ENCODE measurements at regions not wholly inside any gene's neighbourhood (a gene's known extent, or its start where the extent isn't known, plus 50 kb on each side); places are given as distances from the start of the nearest gene placed in this dataset.

GRCh38 chr9:13970426-13970825 lies 343.5 kb downstream of the NFIB start:
- 72% methylated on average over 3 of the region's 3 CpGs for WGBS (ENCODE audit: insufficient coverage)
- no peaks in the 10 kb centered on the region for H3K9me3 ChIP-seq (ENCODE audit: control extremely low read depth in 1 of 3, control insufficient read depth in 2 of 3, insufficient read depth in 1 of 3, low read length in 2 of 3)
- peaks cover 4% of the 10 kb centered on the region for H3K9me3 Mint-ChIP-seq (ENCODE audit: insufficient read depth)
- H2AFZ ChIP-seq (ENCODE audit: insufficient read depth, low read depth, low read length, poor library complexity, severe bottlenecking): no peak overlapping the region
- no peaks in the 10 kb centered on the region for H3K4me1 ChIP-seq (ENCODE audit: control insufficient read depth in 2 of 2, insufficient read depth in 2 of 2, low read length in 2 of 2)
- no peak overlapping the region for H3K9ac ChIP-seq (ENCODE audit: low read length)
- POLR2A ChIA-PET: no interaction called here
- no peak for ATAC-seq (ENCODE audit: low read depth)
- no peak overlapping the region for H3K4me3 Mint-ChIP-seq
- H3K4me1 Mint-ChIP-seq: no peaks in the 10 kb centered on the region
- CTCF ChIA-PET: no interaction called here
- H4K20me1 ChIP-seq (ENCODE audit: control insufficient read depth, insufficient read depth, low read length, poor library complexity, severe bottlenecking): no peaks in the 10 kb centered on the region
- no peak overlapping the region for H3K4me2 ChIP-seq (replicated peaks; ENCODE audit: low read depth, low read length, poor library complexity, severe bottlenecking)
- no peaks in the 10 kb centered on the region for H3K27me3 ChIP-seq (replicated peaks in 1 of 4; ENCODE audit: control extremely low read depth in 1 of 4, control insufficient read depth in 3 of 4, insufficient read depth in 4 of 4, low read length in 3 of 4)
- no peak overlapping the region for H3K4me3 ChIP-seq (ENCODE audit: control extremely low read depth in 1 of 5, extremely low read depth in 1 of 5, insufficient read depth in 1 of 5, low read depth in 2 of 5, low read length in 4 of 5)
- TF ChIP-seq EZH2 (IDR thresholded peaks at IDR 0.05; ENCODE audit: borderline replicate concordance, insufficient read depth, low read depth, low read length, poor library complexity, severe bottlenecking) (no peak), CTCF (IDR thresholded peaks at IDR 0.05) (no peak)
- H3K27ac ChIP-seq (ENCODE audit: low read length in 2 of 2): no peak overlapping the region
- intact Hi-C loops (cut with micrococcal nuclease): no loop called here
- DNase-seq: no peak
- H3K36me3 ChIP-seq (replicated peaks in 1 of 2; ENCODE audit: control extremely low read depth in 1 of 2, control insufficient read depth in 1 of 2, extremely low read depth in 1 of 2, insufficient read depth in 2 of 2, low read length in 1 of 2): no peaks in the 10 kb centered on the region
- no peaks in the 10 kb centered on the region for H3K79me2 ChIP-seq (ENCODE audit: control insufficient read depth, insufficient read depth, low read length)
- no peaks in the 10 kb centered on the region for H3K27me3 Mint-ChIP-seq
- no peak overlapping the region for H3K27ac Mint-ChIP-seq

GRCh38 chr9:13970018-13970417 lies 343.9 kb downstream of the NFIB start:
- no peaks in the 10 kb centered on the region for H3K4me1 Mint-ChIP-seq
- H3K4me3 Mint-ChIP-seq: no peak overlapping the region
- H3K27ac Mint-ChIP-seq: no peak overlapping the region
- ATAC-seq (ENCODE audit: low read depth) (no peak), DNase-seq (no peak)
- H2AFZ ChIP-seq (ENCODE audit: insufficient read depth, low read depth, low read length, poor library complexity, severe bottlenecking): no peak overlapping the region
- no peaks in the 10 kb centered on the region for H3K4me1 ChIP-seq (ENCODE audit: control insufficient read depth in 2 of 2, insufficient read depth in 2 of 2, low read length in 2 of 2)
- H3K27me3 Mint-ChIP-seq: no peaks in the 10 kb centered on the region
- ChIA-PET POLR2A (no interaction called here), CTCF (no interaction called here)
- TF ChIP-seq EZH2 (IDR thresholded peaks at IDR 0.05; ENCODE audit: borderline replicate concordance, insufficient read depth, low read depth, low read length, poor library complexity, severe bottlenecking): no peak
- TF ChIP-seq CTCF (IDR thresholded peaks at IDR 0.05): no peak
- no peak overlapping the region for H3K9ac ChIP-seq (ENCODE audit: low read length)
- H3K4me3 ChIP-seq (ENCODE audit: control extremely low read depth in 1 of 5, extremely low read depth in 1 of 5, insufficient read depth in 1 of 5, low read depth in 2 of 5, low read length in 4 of 5): no peak overlapping the region
- intact Hi-C loops (cut with micrococcal nuclease): no loop called here
- H3K4me2 ChIP-seq (replicated peaks; ENCODE audit: low read depth, low read length, poor library complexity, severe bottlenecking): no peak overlapping the region
- H3K27me3 ChIP-seq (replicated peaks in 1 of 4; ENCODE audit: control extremely low read depth in 1 of 4, control insufficient read depth in 3 of 4, insufficient read depth in 4 of 4, low read length in 3 of 4): no peaks in the 10 kb centered on the region
- no peaks in the 10 kb centered on the region for H3K9me3 ChIP-seq (ENCODE audit: control extremely low read depth in 1 of 3, control insufficient read depth in 2 of 3, insufficient read depth in 1 of 3, low read length in 2 of 3)
- WGBS (ENCODE audit: insufficient coverage): no CpG with 5 or more reads among the region's 4 CpGs
- H3K9me3 Mint-ChIP-seq (ENCODE audit: insufficient read depth): peaks cover 4% of the 10 kb centered on the region
- no peaks in the 10 kb centered on the region for H4K20me1 ChIP-seq (ENCODE audit: control insufficient read depth, insufficient read depth, low read length, poor library complexity, severe bottlenecking)
- H3K36me3 ChIP-seq (replicated peaks in 1 of 2; ENCODE audit: control extremely low read depth in 1 of 2, control insufficient read depth in 1 of 2, extremely low read depth in 1 of 2, insufficient read depth in 2 of 2, low read length in 1 of 2): no peaks in the 10 kb centered on the region
- no peaks in the 10 kb centered on the region for H3K79me2 ChIP-seq (ENCODE audit: control insufficient read depth, insufficient read depth, low read length)
- H3K27ac ChIP-seq (ENCODE audit: low read length in 2 of 2): no peak overlapping the region

Data from B cell (primary cell).